ENCODE measurements at regions not wholly inside any gene's neighbourhood (a gene's known extent, or its start where the extent isn't known, plus 50 kb on each side); places are given as distances from the start of the nearest gene placed in this dataset.

- H3K27ac Mint-ChIP-seq (ENCODE audit: unreplicated experiment) = no peak overlapping the region
- H3K4me3 Mint-ChIP-seq (ENCODE audit: unreplicated experiment) = no peak overlapping the region
- H3K4me1 Mint-ChIP-seq (ENCODE audit: low read depth, unreplicated experiment) = peaks cover 2% of the 10 kb centered on the region
- peaks cover 2% of the 10 kb centered on the region for H3K9me3 Mint-ChIP-seq (ENCODE audit: unreplicated experiment)
- H3K36me3 Mint-ChIP-seq (ENCODE audit: unreplicated experiment) = no peaks in the 10 kb centered on the region
- peaks cover 11% of the 10 kb centered on the region for H3K27me3 Mint-ChIP-seq (ENCODE audit: unreplicated experiment)
- DNase-seq = no peak
- no peak for TF ChIP-seq CTCF (IDR thresholded peaks at IDR 0.05; ENCODE audit: partially characterized antibody, unreplicated experiment)
Observed at GRCh38 chr12:116385486-116386217, 108.2 kb upstream of the MED13L start.

GRCh38 chr12:116389326-116389725, 111.8 kb upstream of the MED13L start:
- Mint-ChIP-seq H3K9me3 (ENCODE audit: unreplicated experiment) (peaks cover 4% of the 10 kb centered on the region), H3K27ac (ENCODE audit: unreplicated experiment) (no peak overlapping the region), H3K36me3 (ENCODE audit: unreplicated experiment) (no peaks in the 10 kb centered on the region), H3K27me3 (ENCODE audit: unreplicated experiment) (peaks cover 5% of the 10 kb centered on the region), H3K4me1 (ENCODE audit: low read depth, unreplicated experiment) (peaks cover 3% of the 10 kb centered on the region), H3K4me3 (ENCODE audit: unreplicated experiment) (no peak overlapping the region)
- no peak for TF ChIP-seq CTCF (IDR thresholded peaks at IDR 0.05; ENCODE audit: partially characterized antibody, unreplicated experiment)
- no peak for DNase-seq

- peaks cover 3% of the 10 kb centered on the region for H3K4me1 Mint-ChIP-seq (ENCODE audit: low read depth, unreplicated experiment)
- no peak overlapping the region for H3K27ac Mint-ChIP-seq (ENCODE audit: unreplicated experiment)
- H3K4me3 Mint-ChIP-seq (ENCODE audit: unreplicated experiment) = no peak overlapping the region
- peaks cover 5% of the 10 kb centered on the region for H3K27me3 Mint-ChIP-seq (ENCODE audit: unreplicated experiment)
- H3K36me3 Mint-ChIP-seq (ENCODE audit: unreplicated experiment) = no peaks in the 10 kb centered on the region
- TF ChIP-seq CTCF (IDR thresholded peaks at IDR 0.05; ENCODE audit: partially characterized antibody, unreplicated experiment) = no peak
- DNase-seq = no peak
- peaks cover 4% of the 10 kb centered on the region for H3K9me3 Mint-ChIP-seq (ENCODE audit: unreplicated experiment)
Observed at GRCh38 chr12:116389990-116390389, 112.5 kb upstream of the MED13L start.

- TF ChIP-seq CTCF (IDR thresholded peaks at IDR 0.05; ENCODE audit: partially characterized antibody, unreplicated experiment) = no peak
- DNase-seq = no peak
- Mint-ChIP-seq H3K9me3 (ENCODE audit: unreplicated experiment) (peaks cover 4% of the 10 kb centered on the region), H3K27me3 (ENCODE audit: unreplicated experiment) (peaks cover 5% of the 10 kb centered on the region), H3K36me3 (ENCODE audit: unreplicated experiment) (no peaks in the 10 kb centered on the region), H3K27ac (ENCODE audit: unreplicated experiment) (no peak overlapping the region), H3K4me3 (ENCODE audit: unreplicated experiment) (no peak overlapping the region), H3K4me1 (ENCODE audit: low read depth, unreplicated experiment) (peaks cover 3% of the 10 kb centered on the region)
Observed at GRCh38 chr12:116390401-116391335, 113.2 kb upstream of the MED13L start.

GRCh38 chr12:116391501-116391900, 114.0 kb upstream of the MED13L start:
- H3K4me1 Mint-ChIP-seq (ENCODE audit: low read depth, unreplicated experiment) = peaks cover 3% of the 10 kb centered on the region
- no peak for TF ChIP-seq CTCF (IDR thresholded peaks at IDR 0.05; ENCODE audit: partially characterized antibody, unreplicated experiment)
- no peak for DNase-seq
- no peaks in the 10 kb centered on the region for H3K36me3 Mint-ChIP-seq (ENCODE audit: unreplicated experiment)
- H3K9me3 Mint-ChIP-seq (ENCODE audit: unreplicated experiment) = peaks cover 4% of the 10 kb centered on the region
- H3K4me3 Mint-ChIP-seq (ENCODE audit: unreplicated experiment) = no peak overlapping the region
- H3K27ac Mint-ChIP-seq (ENCODE audit: unreplicated experiment) = no peak overlapping the region
- peaks cover 5% of the 10 kb centered on the region for H3K27me3 Mint-ChIP-seq (ENCODE audit: unreplicated experiment)

All from glutamatergic neuron (in vitro differentiated cells).